ENCODE measurements at regions not wholly inside any gene's neighbourhood (a gene's known extent, or its start where the extent isn't known, plus 50 kb on each side); places are given as distances from the start of the nearest gene placed in this dataset.

DNA sequence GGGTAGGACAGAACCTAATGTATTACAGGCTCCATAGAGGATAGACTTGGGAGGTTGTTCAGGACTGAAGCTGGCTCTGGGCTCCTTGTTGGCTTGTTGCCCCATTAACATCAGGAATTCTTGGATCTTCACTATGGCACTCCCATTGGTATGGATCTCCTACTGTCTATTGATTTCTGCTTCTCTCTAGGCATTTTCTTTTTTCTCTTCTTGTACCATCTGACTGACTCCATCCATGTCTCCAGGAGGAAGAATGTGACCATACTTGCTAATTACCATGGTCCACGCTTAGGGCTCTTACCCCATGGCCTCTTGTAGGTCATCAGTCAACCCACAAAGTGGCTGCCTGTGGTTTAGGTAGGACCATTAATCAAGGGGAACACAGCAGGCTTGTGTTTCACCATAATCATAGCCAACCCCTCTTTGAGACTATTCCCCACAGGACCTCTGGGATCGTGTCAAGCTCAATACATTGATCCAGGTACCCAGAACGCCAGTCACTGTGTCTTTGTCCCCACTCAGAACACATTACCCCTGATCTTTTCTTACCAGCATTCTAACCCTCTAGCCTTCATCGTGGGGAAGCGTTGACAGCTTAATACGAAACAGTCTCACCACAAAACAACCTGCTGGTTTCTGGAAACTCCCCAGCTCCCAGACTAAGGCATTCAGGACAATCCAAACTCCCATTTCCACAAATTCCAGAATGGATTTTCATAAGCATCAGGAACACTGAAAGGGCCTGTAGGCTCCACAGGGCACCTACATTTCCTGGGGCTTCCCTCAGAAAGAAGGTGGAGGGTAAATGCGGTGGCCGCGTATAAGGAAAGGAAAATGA lies 97.1 kb downstream of the ETS2 start:
- TF ChIP-seq, protein P1, sequence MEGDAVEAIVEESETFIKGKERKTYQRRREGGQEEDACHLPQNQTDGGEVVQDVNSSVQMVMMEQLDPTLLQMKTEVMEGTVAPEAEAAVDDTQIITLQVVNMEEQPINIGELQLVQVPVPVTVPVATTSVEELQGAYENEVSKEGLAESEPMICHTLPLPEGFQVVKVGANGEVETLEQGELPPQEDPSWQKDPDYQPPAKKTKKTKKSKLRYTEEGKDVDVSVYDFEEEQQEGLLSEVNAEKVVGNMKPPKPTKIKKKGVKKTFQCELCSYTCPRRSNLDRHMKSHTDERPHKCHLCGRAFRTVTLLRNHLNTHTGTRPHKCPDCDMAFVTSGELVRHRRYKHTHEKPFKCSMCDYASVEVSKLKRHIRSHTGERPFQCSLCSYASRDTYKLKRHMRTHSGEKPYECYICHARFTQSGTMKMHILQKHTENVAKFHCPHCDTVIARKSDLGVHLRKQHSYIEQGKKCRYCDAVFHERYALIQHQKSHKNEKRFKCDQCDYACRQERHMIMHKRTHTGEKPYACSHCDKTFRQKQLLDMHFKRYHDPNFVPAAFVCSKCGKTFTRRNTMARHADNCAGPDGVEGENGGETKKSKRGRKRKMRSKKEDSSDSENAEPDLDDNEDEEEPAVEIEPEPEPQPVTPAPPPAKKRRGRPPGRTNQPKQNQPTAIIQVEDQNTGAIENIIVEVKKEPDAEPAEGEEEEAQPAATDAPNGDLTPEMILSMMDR (IDR thresholded peaks at IDR 0.05) = no peak
- TF ChIP-seq POLR2A (IDR thresholded peaks at IDR 0.05) = no peak
